Neural progenitor cell (in vitro differentiated cells): ENCODE measurements at regions not wholly inside any gene's neighbourhood (a gene's known extent, or its start where the extent isn't known, plus 50 kb on each side); places are given as distances from the start of the nearest gene placed in this dataset.

ENCODE experiments used
- DNase-seq: peaks from one replicate; pipeline ENCODE4 v3.0.0-alpha.2; 2016; ENCODE audit warnings: low spot score
- H2AFZ ChIP-seq: fragments of 200-600 bp; sonication (generic); replicated peaks from 2 replicates; pipeline ENCODE4 v1.6.1; 2016; ENCODE audit warnings: antibody characterized with exemption
- H3F3A ChIP-seq: fragments of 200-600 bp; sonication (generic); 2 replicates; pipeline ENCODE4 v1.6.1; 2016; ENCODE audit warnings: antibody characterized with exemption, low read depth
- H3K27ac ChIP-seq: fragments of 200-600 bp; sonication (generic); 2 replicates; pipeline ENCODE4 v1.5.1; 2016; ENCODE audit warnings: mild to moderate bottlenecking
- H3K27me3 ChIP-seq: fragments of 200-600 bp; sonication (generic); 2 replicates; pipeline ENCODE4 v1.6.1; 2016; ENCODE audit warnings: mild to moderate bottlenecking, moderate library complexity
- H3K36me3 ChIP-seq: fragments of 200-600 bp; sonication (generic); 2 replicates; pipeline ENCODE4 v1.5.1; 2016
- H3K4me1 ChIP-seq: fragments of 200-600 bp; sonication (generic); 2 replicates; pipeline ENCODE4 v1.6.1; 2016; ENCODE audit warnings: mixed run types
- H3K4me2 ChIP-seq: fragments of 200-600 bp; sonication (generic); 2 replicates; pipeline ENCODE4 v1.6.1; 2016
- H3K4me3 ChIP-seq: fragments of 200-600 bp; sonication (generic); 2 replicates; pipeline ENCODE4 v1.5.1; 2016
- H3K79me2 ChIP-seq: fragments of 200-600 bp; sonication (generic); 2 replicates; pipeline ENCODE4 v1.6.1; 2016; ENCODE audit warnings: low read depth
- H3K9ac ChIP-seq: fragments of 200-600 bp; sonication (generic); 2 replicates; pipeline ENCODE4 v1.6.1; 2016
- H3K9me3 ChIP-seq: fragments of 200-600 bp; sonication (generic); 2 replicates; pipeline ENCODE4 v1.5.1; 2016; ENCODE audit warnings: low read depth
- H4K20me1 ChIP-seq: fragments of 200-600 bp; sonication (generic); 2 replicates; pipeline ENCODE4 v1.6.1; 2016; ENCODE audit warnings: low read depth
- H3K27ac Mint-ChIP-seq: 3 replicates; pipeline ENCODE4 v1.8.0; 2021; ENCODE audit warnings: mixed read lengths
- H3K27me3 Mint-ChIP-seq: 2 replicates; pipeline ENCODE4 v1.8.0; 2022; ENCODE audit warnings: low read depth, mild to moderate bottlenecking, inconsistent platforms, moderate library complexity, mixed read lengths; ENCODE audit not compliant: insufficient read depth
- H3K36me3 Mint-ChIP-seq: 3 replicates; pipeline ENCODE4 v1.8.0; 2021; ENCODE audit warnings: mixed read lengths
- H3K4me1 Mint-ChIP-seq: 3 replicates; pipeline ENCODE4 v1.8.0; 2021; ENCODE audit warnings: mixed read lengths
- H3K4me3 Mint-ChIP-seq: 3 replicates; pipeline ENCODE4 v1.8.0; 2021; ENCODE audit warnings: mild to moderate bottlenecking, moderate library complexity, mixed read lengths
- H3K9me3 Mint-ChIP-seq: 3 replicates; pipeline ENCODE4 v1.8.0; 2020; ENCODE audit warnings: mixed read lengths
- CTCF ChIP-seq: fragments of 200-600 bp; sonication (generic); IDR thresholded peaks from 2 replicates; pipeline ENCODE4 v1.5.1; 2017; ENCODE audit warnings: antibody characterized with exemption, mild to moderate bottlenecking
- EZH2 ChIP-seq: fragments of 200-600 bp; sonication (generic); IDR thresholded peaks from 2 replicates; pipeline ENCODE4 v1.6.1; 2017; ENCODE audit warnings: antibody characterized with exemption, mild to moderate bottlenecking, moderate library complexity
- EZH2phosphoT487 ChIP-seq: fragments of 200-600 bp; sonication (generic); IDR thresholded peaks from 2 replicates; pipeline ENCODE4 v1.6.1; 2017; ENCODE audit warnings: antibody characterized with exemption

DNA sequence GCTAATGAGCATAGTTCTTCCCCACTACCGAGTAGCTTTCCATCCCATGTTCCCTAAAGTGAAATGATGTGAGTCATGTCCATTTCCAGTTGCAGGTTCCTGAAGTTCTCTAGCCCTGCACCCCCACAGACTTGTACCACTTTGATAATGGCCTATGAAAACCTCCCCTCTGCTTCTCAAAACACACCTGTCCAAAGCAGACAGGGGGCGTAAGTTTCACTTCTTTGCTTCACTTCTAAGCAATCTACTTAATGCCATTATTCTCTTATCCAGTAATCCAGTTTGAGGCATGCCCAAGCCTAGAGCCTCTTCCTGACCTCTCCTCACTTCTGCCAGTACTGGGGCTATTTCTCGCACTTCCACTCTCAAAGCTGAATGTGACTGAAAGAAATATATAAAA is 305.1 kb downstream of the IGSF11 start:
- no peak overlapping the region for H2AFZ ChIP-seq
- no peak overlapping the region for H3K27ac ChIP-seq
- no peak overlapping the region for H3K27ac Mint-ChIP-seq
- H3K36me3 Mint-ChIP-seq, result no peaks in the 10 kb centered on the region
- no peaks in the 10 kb centered on the region for H3K79me2 ChIP-seq
- no peak overlapping the region for H3K4me3 Mint-ChIP-seq
- TF ChIP-seq EZH2phosphoT487 (no peak), EZH2 (no peak), CTCF (peak; percentile 10)
- no peak overlapping the region for H3K9ac ChIP-seq
- no peaks in the 10 kb centered on the region for H3K4me1 ChIP-seq
- H3K4me1 Mint-ChIP-seq, result no peaks in the 10 kb centered on the region
- no peak overlapping the region for H3K4me2 ChIP-seq
- H3K9me3 ChIP-seq, result no peaks in the 10 kb centered on the region
- H3K27me3 Mint-ChIP-seq, result no peaks in the 10 kb centered on the region
- no peaks in the 10 kb centered on the region for H3K9me3 Mint-ChIP-seq
- DNase-seq, result peak; percentile 29
- H4K20me1 ChIP-seq, result no peaks in the 10 kb centered on the region
- no peaks in the 10 kb centered on the region for H3F3A ChIP-seq
- H3K4me3 ChIP-seq, result no peak overlapping the region
- H3K36me3 ChIP-seq, result no peaks in the 10 kb centered on the region
- no peaks in the 10 kb centered on the region for H3K27me3 ChIP-seq

DNA sequence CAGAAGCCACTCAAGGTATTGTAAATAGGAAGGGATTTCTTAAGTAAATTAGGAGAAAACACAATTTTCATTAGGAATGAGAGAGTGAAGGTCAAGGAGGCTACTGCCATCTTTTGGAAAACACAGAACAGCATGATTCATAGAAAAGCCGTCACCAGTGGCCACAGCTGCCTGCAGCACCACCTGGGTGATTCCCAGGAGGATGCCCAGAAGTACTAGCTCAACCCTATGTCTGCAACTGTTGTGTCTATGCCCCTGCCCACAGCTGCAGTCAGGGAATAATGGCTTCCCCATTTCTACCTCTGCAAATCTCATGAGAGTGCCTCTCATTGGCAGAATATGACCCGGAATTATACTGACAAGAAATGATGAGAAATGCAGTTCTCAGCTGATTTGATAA is 300.0 kb downstream of the IGSF11 start:
- no peak for TF ChIP-seq EZH2phosphoT487
- TF ChIP-seq EZH2, result no peak
- TF ChIP-seq CTCF, result no peak
- Histone ChIP-seq H3F3A (no peaks in the 10 kb centered on the region), H2AFZ (no peak overlapping the region), H3K4me1 (no peaks in the 10 kb centered on the region), H3K9ac (no peak overlapping the region), H3K9me3 (no peaks in the 10 kb centered on the region), H3K27me3 (no peaks in the 10 kb centered on the region), H3K27ac (no peak overlapping the region), H3K4me2 (no peak overlapping the region), H3K79me2 (no peaks in the 10 kb centered on the region), H3K4me3 (no peak overlapping the region), H4K20me1 (no peaks in the 10 kb centered on the region), H3K36me3 (no peaks in the 10 kb centered on the region)
- H3K4me3 Mint-ChIP-seq, result no peak overlapping the region
- no peak for DNase-seq
- H3K9me3 Mint-ChIP-seq, result peaks cover 5% of the 10 kb centered on the region
- H3K4me1 Mint-ChIP-seq, result no peaks in the 10 kb centered on the region
- peaks cover 5% of the 10 kb centered on the region for H3K27me3 Mint-ChIP-seq
- H3K36me3 Mint-ChIP-seq, result no peaks in the 10 kb centered on the region
- no peak overlapping the region for H3K27ac Mint-ChIP-seq

- Mint-ChIP-seq H3K4me1 (no peaks in the 10 kb centered on the region), H3K27me3 (peaks cover 10% of the 10 kb centered on the region), H3K9me3 (peaks cover 10% of the 10 kb centered on the region), H3K27ac (no peak overlapping the region), H3K36me3 (no peaks in the 10 kb centered on the region), H3K4me3 (no peak overlapping the region)
- H3K27me3 ChIP-seq, result no peaks in the 10 kb centered on the region
- no peak overlapping the region for H2AFZ ChIP-seq
- no peaks in the 10 kb centered on the region for H3K36me3 ChIP-seq
- H3K27ac ChIP-seq, result no peak overlapping the region
- no peaks in the 10 kb centered on the region for H4K20me1 ChIP-seq
- H3K4me3 ChIP-seq, result no peak overlapping the region
- H3K9me3 ChIP-seq, result no peaks in the 10 kb centered on the region
- no peak for TF ChIP-seq EZH2phosphoT487
- no peak for TF ChIP-seq EZH2
- no peak for TF ChIP-seq CTCF
- no peaks in the 10 kb centered on the region for H3K4me1 ChIP-seq
- no peak for DNase-seq
- no peaks in the 10 kb centered on the region for H3K79me2 ChIP-seq
- H3K9ac ChIP-seq, result no peak overlapping the region
- H3F3A ChIP-seq, result no peaks in the 10 kb centered on the region
- no peak overlapping the region for H3K4me2 ChIP-seq
Measured at GRCh38 chr3:118736107-118736506, 298.5 kb downstream of the IGSF11 start.
